DND-41 (cell line): ENCODE measurements at regions not wholly inside any gene's neighbourhood (a gene's known extent, or its start where the extent isn't known, plus 50 kb on each side); places are given as distances from the start of the nearest gene placed in this dataset.

Source experiments
- CTCF ChIP-seq: IDR thresholded peaks from 2 replicates; pipeline ENCODE4 v1.5.1; 2012; ENCODE audit warnings: borderline replicate concordance, low read length, moderate library complexity, mild to moderate bottlenecking; ENCODE audit not compliant: poor library complexity, severe bottlenecking; ENCODE audit errors: extremely low read depth
- EZH2 ChIP-seq: IDR thresholded peaks from 3 replicates; pipeline ENCODE4 v1.6.1; 2012; ENCODE audit warnings: borderline replicate concordance, low read depth, mild to moderate bottlenecking, moderate library complexity, low read length, inconsistent platforms; ENCODE audit not compliant: severe bottlenecking

GRCh38 chr14:97697772-97698171 is 900.6 kb downstream of the VRK1 start:
- TF ChIP-seq CTCF (no peak), EZH2 (no peak)
